Stimulated activated CD4-positive, alpha-beta T cell treated with anti-CD3 and anti-CD28 coated beads, TNF-alpha, amount 100 ng/mL, for 24 hours (primary cell): ENCODE measurements at regions not wholly inside any gene's neighbourhood (a gene's known extent, or its start where the extent isn't known, plus 50 kb on each side); places are given as distances from the start of the nearest gene placed in this dataset.
"Not testable (repeated sequence)": the region's sequence is repeated elsewhere in the genome, so short reads cannot be mapped to it uniquely, and the experiment has no call there.

Experiments used
- DNase-seq, 3 experiments: peaks; one replicate each; pipeline ENCODE4 v3.0.0-alpha.2; 2020; ENCODE audit warnings: low read depth in 3 of 3

GRCh38 chr2:64918220-64918886 is 70.8 kb upstream of the SLC1A4 start:
- DNase-seq, result no peak

- DNase-seq, result no peak
Measured at GRCh38 chr2:64919261-64919660, 69.9 kb upstream of the SLC1A4 start.

GRCh38 chr2:64922482-64923384 is 66.5 kb upstream of the SLC1A4 start:
- DNase-seq, result no peak

GRCh38 chr2:64923385-64923710 is 65.9 kb upstream of the SLC1A4 start:
- no peak for DNase-seq

- DNase-seq, result no peak
Measured at GRCh38 chr2:64924170-64924934, 64.8 kb upstream of the SLC1A4 start.

- DNase-seq, result not testable (repeated sequence)
Measured at GRCh38 chr2:64925930-64926722, 63.1 kb upstream of the SLC1A4 start.

GRCh38 chr2:64928813-64929212 is 60.4 kb upstream of the SLC1A4 start:
- no peak for DNase-seq

- DNase-seq, result no peak
Measured at GRCh38 chr2:64929333-64929732, 59.9 kb upstream of the SLC1A4 start.

GRCh38 chr2:64930258-64930671 is 58.9 kb upstream of the SLC1A4 start:
- no peak for DNase-seq

- no peak for DNase-seq
Measured at GRCh38 chr2:64931246-64932115, 57.7 kb upstream of the SLC1A4 start.

GRCh38 chr2:64932116-64932370 is 57.2 kb upstream of the SLC1A4 start:
- no peak for DNase-seq

- no peak for DNase-seq
Measured at GRCh38 chr2:64932371-64933216, 56.6 kb upstream of the SLC1A4 start.

GRCh38 chr2:64934530-64934929 is 54.7 kb upstream of the SLC1A4 start:
- DNase-seq, result no peak

- no peak for DNase-seq
Measured at GRCh38 chr2:64936809-64937208, 52.4 kb upstream of the SLC1A4 start.

- DNase-seq, result not testable (repeated sequence)
Measured at GRCh38 chr2:64937314-64937686, 51.9 kb upstream of the SLC1A4 start.

- no peak for DNase-seq
Measured at GRCh38 chr2:64937687-64938491, 51.3 kb upstream of the SLC1A4 start.

- no peak for DNase-seq
Measured at GRCh38 chr2:64938607-64939285, 50.5 kb upstream of the SLC1A4 start.

GRCh38 chr2:64939332-64939917 is 49.8 kb upstream of the SLC1A4 start:
- DNase-seq, result peak in 1 of 3 experiments; percentile 4
